Retinal pigment epithelial cell (primary cell): ENCODE measurements at regions not wholly inside any gene's neighbourhood (a gene's known extent, or its start where the extent isn't known, plus 50 kb on each side); places are given as distances from the start of the nearest gene placed in this dataset.

ENCODE experiments used
- DNase-seq: peaks from one replicate; pipeline ENCODE4 v3.0.0-alpha.2; 2010; ENCODE audit warnings: low read depth
- H3K4me3 ChIP-seq: 2 replicates; pipeline ENCODE4 v1.5.1; 2011; ENCODE audit warnings: mild to moderate bottlenecking, low read length, control low read depth, moderate library complexity
- TF ChIP-seq, protein P1 (sequence below): conservative IDR thresholded peaks from 2 replicates; pipeline ENCODE4 v1.5.1; 2011; ENCODE audit warnings: low read depth, low read length, control low read depth, inconsistent platforms

DNA sequence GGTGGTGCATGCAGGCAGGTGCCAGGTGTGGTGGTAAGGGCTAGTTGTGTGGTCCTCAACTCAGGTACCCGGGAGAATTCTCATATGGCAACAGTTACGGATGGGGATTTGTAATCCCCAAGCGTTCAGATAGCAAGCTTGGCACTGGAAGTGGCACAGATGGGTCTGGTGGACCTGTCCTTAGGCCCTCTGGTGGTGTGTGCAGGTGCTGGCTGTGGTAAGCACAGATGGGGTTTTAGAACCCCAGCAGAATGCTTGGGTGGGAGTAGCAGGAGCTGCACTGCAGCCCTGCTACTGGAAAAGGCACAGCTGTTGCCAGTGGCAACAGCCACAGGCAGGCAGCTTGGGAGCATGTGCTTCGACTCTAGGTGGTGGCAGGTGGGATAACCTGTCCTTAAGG, 948.2 kb upstream of the FAM98A start:
- DNase-seq = no peak
- TF ChIP-seq, protein P1, sequence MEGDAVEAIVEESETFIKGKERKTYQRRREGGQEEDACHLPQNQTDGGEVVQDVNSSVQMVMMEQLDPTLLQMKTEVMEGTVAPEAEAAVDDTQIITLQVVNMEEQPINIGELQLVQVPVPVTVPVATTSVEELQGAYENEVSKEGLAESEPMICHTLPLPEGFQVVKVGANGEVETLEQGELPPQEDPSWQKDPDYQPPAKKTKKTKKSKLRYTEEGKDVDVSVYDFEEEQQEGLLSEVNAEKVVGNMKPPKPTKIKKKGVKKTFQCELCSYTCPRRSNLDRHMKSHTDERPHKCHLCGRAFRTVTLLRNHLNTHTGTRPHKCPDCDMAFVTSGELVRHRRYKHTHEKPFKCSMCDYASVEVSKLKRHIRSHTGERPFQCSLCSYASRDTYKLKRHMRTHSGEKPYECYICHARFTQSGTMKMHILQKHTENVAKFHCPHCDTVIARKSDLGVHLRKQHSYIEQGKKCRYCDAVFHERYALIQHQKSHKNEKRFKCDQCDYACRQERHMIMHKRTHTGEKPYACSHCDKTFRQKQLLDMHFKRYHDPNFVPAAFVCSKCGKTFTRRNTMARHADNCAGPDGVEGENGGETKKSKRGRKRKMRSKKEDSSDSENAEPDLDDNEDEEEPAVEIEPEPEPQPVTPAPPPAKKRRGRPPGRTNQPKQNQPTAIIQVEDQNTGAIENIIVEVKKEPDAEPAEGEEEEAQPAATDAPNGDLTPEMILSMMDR = no peak

GRCh38 chr2:34545486-34546136, 946.5 kb upstream of the FAM98A start:
- DNase-seq = no peak
- H3K4me3 ChIP-seq = no peak overlapping the region
- TF ChIP-seq, protein P1 = no peak

More for the DNA sequence above, 948.2 kb upstream of the FAM98A start:
- H3K4me3 ChIP-seq = no peak overlapping the region

DNA sequence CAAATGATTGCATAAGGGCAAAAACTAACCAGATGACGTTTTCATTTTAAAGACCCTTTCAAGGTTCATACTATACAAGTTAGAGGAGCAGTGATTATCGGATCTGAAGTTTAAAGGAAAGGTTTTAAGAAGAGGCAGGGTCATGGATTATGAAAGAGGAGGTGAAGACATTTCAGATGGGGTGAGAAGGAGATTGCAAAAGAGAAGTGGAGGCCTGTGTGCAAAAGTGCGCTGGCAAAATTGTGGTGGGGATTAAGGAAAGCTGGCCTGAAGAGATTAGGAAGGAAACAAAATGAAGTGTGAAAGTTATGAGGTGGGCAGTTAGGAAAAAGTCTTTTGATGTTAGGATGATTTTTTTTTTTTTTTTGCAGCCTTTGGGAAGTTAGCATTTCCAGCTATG, 935.7 kb upstream of the FAM98A start:
- TF ChIP-seq, protein P1 = no peak
- no peak for DNase-seq
- no peak overlapping the region for H3K4me3 ChIP-seq

DNA sequence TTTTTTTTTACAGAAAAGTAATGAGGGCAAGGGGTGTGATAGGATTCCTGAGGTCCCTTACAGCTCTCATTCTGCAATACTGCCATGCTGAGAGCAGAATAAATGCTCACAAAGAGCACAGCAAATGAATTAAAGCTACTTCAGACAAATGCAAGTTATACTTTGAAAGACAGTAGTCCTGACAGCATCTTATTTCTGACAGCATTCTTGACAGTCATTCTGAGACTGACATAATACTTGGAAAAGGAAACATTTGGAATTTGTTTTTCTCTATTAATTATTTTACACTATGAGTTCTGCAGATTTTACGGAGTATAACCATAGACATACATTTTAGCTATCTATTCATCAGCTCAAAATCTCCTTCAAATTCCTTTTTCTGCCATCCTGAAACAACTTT, 935.2 kb upstream of the FAM98A start:
- TF ChIP-seq, protein P1 = no peak
- H3K4me3 ChIP-seq = no peak overlapping the region
- no peak for DNase-seq

- TF ChIP-seq, protein P1 = no peak
- no peak overlapping the region for H3K4me3 ChIP-seq
- DNase-seq = no peak
These were observed 934.6 kb upstream of the FAM98A start for GRCh38 chr2:34533585-34534183.

DNA sequence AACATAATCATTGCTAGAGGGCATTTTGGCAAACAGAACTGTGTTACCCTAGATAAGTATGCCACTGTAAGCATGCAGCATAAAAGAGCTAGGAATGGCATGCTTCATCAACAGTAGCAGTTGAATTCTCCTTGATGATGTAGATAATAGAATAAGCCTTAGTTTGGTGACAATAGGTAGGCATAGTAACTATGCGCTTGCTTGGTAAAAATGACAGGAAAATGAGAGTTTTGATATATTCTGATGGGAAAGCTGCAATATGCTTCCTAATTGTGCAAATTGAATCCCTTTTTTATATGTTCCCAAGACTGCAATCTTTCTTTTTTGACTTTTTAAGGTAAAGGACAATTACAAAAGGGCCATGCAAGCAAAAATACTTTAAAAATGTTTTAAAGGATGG, 930.9 kb upstream of the FAM98A start:
- TF ChIP-seq, protein P1 = no peak
- no peak overlapping the region for H3K4me3 ChIP-seq

GRCh38 chr2:34523958-34524514, 924.9 kb upstream of the FAM98A start:
- TF ChIP-seq, protein P1 = no peak
- DNase-seq = no peak

More for the DNA sequence above, 930.9 kb upstream of the FAM98A start:
- DNase-seq = no peak

More at GRCh38 chr2:34523958-34524514, 924.9 kb upstream of the FAM98A start:
- no peak overlapping the region for H3K4me3 ChIP-seq
